GM21529 (cell line): ENCODE measurements at regions not wholly inside any gene's neighbourhood (a gene's known extent, or its start where the extent isn't known, plus 50 kb on each side); places are given as distances from the start of the nearest gene placed in this dataset.
A peak's percentile ranks its signal among the peaks of the same experiment; 100 is the strongest.

Experiments
- ATAC-seq: cut with Tn5 transposase; IDR thresholded peaks from one replicate; pipeline ENCODE4 v1.9.1; 2021; ENCODE audit not compliant: unreplicated experiment

- ATAC-seq, result no peak
These were observed 87.7 kb downstream of the TMEM30B start for GRCh38 chr14:61193476-61193875.

- ATAC-seq, result no peak
These were observed 88.1 kb downstream of the TMEM30B start for GRCh38 chr14:61192989-61193388.

GRCh38 chr14:61191733-61192132, 89.4 kb downstream of the TMEM30B start:
- no peak for ATAC-seq

GRCh38 chr14:61190341-61190740, 90.8 kb downstream of the TMEM30B start:
- no peak for ATAC-seq

GRCh38 chr14:61188978-61189808, 91.9 kb downstream of the TMEM30B start:
- ATAC-seq, result peak; percentile 75

- ATAC-seq, result no peak
These were observed 92.9 kb downstream of the TMEM30B start for GRCh38 chr14:61188196-61188595.

GRCh38 chr14:61187196-61187905, 93.8 kb downstream of the TMEM30B start:
- no peak for ATAC-seq

- ATAC-seq, result no peak
These were observed 94.6 kb downstream of the TMEM30B start for GRCh38 chr14:61186341-61187195.

GRCh38 chr14:61185534-61185933, 95.6 kb downstream of the TMEM30B start:
- ATAC-seq, result no peak

- no peak for ATAC-seq
These were observed 97.0 kb downstream of the TMEM30B start for GRCh38 chr14:61184112-61184511.

- ATAC-seq, result no peak
These were observed 97.8 kb downstream of the TMEM30B start for GRCh38 chr14:61183196-61183885.

GRCh38 chr14:61179796-61180398, 101.2 kb downstream of the TMEM30B start:
- ATAC-seq, result no peak

- no peak for ATAC-seq
These were observed 102.0 kb downstream of the TMEM30B start for GRCh38 chr14:61179061-61179690.

GRCh38 chr14:61178226-61179060, 102.7 kb downstream of the TMEM30B start:
- no peak for ATAC-seq

GRCh38 chr14:61177279-61178225, 103.6 kb downstream of the TMEM30B start:
- ATAC-seq, result no peak

- ATAC-seq, result no peak
These were observed 104.5 kb downstream of the TMEM30B start for GRCh38 chr14:61176686-61177085.

- ATAC-seq, result no peak
These were observed 106.2 kb downstream of the TMEM30B start for GRCh38 chr14:61174987-61175386.

GRCh38 chr14:61174441-61174891, 106.7 kb downstream of the TMEM30B start:
- no peak for ATAC-seq
